ENCODE measurements at regions not wholly inside any gene's neighbourhood (a gene's known extent, or its start where the extent isn't known, plus 50 kb on each side); places are given as distances from the start of the nearest gene placed in this dataset.
A peak's percentile ranks its signal among the peaks of the same experiment; 100 is the strongest.

GRCh38 chr1:213326281-213327016 is 275.4 kb downstream of the RPS6KC1 start:
- peaks cover 40 to 44% of the 10 kb centered on the region in 2 donors for H3K4me1 ChIP-seq (ENCODE audit: control insufficient read depth in 1 of 2, insufficient read depth in 2 of 2, low read length in 2 of 2)
- peak overlapping the region; percentile 44 for H2AFZ ChIP-seq (ENCODE audit: insufficient read depth, low read depth, low read length, poor library complexity, severe bottlenecking)
- H3K9ac ChIP-seq (ENCODE audit: insufficient read depth, low read length, poor library complexity, severe bottlenecking), result no peak overlapping the region
- H3K4me2 ChIP-seq (replicated peaks; ENCODE audit: extremely low read depth, low read length, poor library complexity, severe bottlenecking), result peak overlapping the region; percentile 57
- DNase-seq, result peak; percentile 9 to 39 (median 21)
- no peaks in the 10 kb centered on the region for H3K36me3 ChIP-seq (replicated peaks in 1 of 2; ENCODE audit: control insufficient read depth in 1 of 2, insufficient read depth in 2 of 2, low read length in 2 of 2)
- Mint-ChIP-seq H3K9me3 (peaks cover 0 to 12% (median 1%) of the 10 kb centered on the region in 7 donors), H3K4me3 (peak overlapping the region in 1 of 2 donors; percentile 79), H3K36me3 (no peaks in the 10 kb centered on the region), H3K27ac (peak overlapping the region in 6 of 7 donors; percentile 55 to 96 (median 82)), H3K27me3 (ENCODE audit: low read depth in 3 of 3) (peaks cover 0 to 4% (median 0%) of the 10 kb centered on the region in 3 donors), H3K4me1 (peaks cover 42% of the 10 kb centered on the region)
- no peaks in the 10 kb centered on the region for H4K20me1 ChIP-seq (ENCODE audit: insufficient read depth, low read length)
- H3K4me3 ChIP-seq (replicated peaks in 1 of 3; ENCODE audit: low read depth in 2 of 3, low read length in 3 of 3), result peak overlapping the region in 1 of 3 experiments; percentile 46
- intact Hi-C loops (cut with micrococcal nuclease), result no loop called here
- peak overlapping the region; percentile 43 to 66 for H3K27ac ChIP-seq (ENCODE audit: low read depth in 1 of 2, low read length in 2 of 2)
- H3K27me3 ChIP-seq (ENCODE audit: control insufficient read depth in 2 of 2, insufficient read depth in 2 of 2, low read length in 2 of 2), result no peaks in the 10 kb centered on the region
- no peaks in the 10 kb centered on the region for H3K79me2 ChIP-seq (ENCODE audit: insufficient read depth, low read length)
- no peak for TF ChIP-seq CTCF (IDR thresholded peaks at IDR 0.05)
- WGBS (ENCODE audit: insufficient coverage), result 100% methylated on average over 2 of the region's 2 CpGs
- peaks cover 0 to 7% of the 10 kb centered on the region in 2 donors for H3K9me3 ChIP-seq (replicated peaks in 1 of 2; ENCODE audit: control insufficient read depth in 1 of 2, insufficient read depth in 1 of 2, low read length in 2 of 2)

DNA sequence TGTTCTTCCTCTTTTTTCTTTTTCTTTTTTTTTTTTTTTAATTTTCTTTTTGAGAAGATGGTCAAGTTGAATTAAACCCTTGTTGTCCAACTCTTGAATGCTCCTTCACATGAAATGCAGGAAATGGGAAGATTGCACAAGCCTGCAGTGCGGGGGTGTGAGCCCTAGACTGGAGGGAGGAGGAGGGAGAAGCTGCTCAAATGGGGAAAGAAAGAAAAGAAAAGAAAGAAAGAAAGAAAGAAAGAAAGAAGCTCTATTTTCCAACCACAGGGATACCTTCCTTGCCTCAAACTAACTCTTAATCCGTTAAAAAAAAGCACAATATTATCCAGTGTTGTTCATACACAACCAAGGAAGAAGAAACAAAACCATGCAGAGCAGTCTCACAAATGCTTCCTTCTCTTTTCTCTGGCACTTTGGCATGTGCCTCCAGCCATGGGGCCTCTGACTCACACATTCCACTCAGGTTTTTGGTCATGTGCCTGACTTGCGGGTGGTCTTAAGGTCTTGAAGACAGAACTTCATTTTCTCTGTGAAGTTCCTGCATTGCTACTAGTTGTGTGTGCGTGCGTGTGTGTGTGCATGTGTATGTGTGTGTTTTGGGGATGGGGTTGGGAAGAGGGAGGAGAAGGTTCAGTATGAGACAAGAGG is 276.1 kb downstream of the RPS6KC1 start:
- no peaks in the 10 kb centered on the region for H3K79me2 ChIP-seq (ENCODE audit: insufficient read depth, low read length)
- no peaks in the 10 kb centered on the region for H3K36me3 Mint-ChIP-seq
- intact Hi-C loops (cut with micrococcal nuclease), result no loop called here
- H3K4me2 ChIP-seq (replicated peaks; ENCODE audit: extremely low read depth, low read length, poor library complexity, severe bottlenecking), result peak overlapping the region; percentile 57
- H3K4me1 ChIP-seq (ENCODE audit: control insufficient read depth in 1 of 2, insufficient read depth in 2 of 2, low read length in 2 of 2), result peaks cover 40 to 46% of the 10 kb centered on the region in 2 donors
- peaks cover 0 to 7% of the 10 kb centered on the region in 2 donors for H3K9me3 ChIP-seq (replicated peaks in 1 of 2; ENCODE audit: control insufficient read depth in 1 of 2, insufficient read depth in 1 of 2, low read length in 2 of 2)
- peak; percentile 38 to 71 (median 52) for DNase-seq
- no peaks in the 10 kb centered on the region for H3K36me3 ChIP-seq (replicated peaks in 1 of 2; ENCODE audit: control insufficient read depth in 1 of 2, insufficient read depth in 2 of 2, low read length in 2 of 2)
- peaks cover 46% of the 10 kb centered on the region for H3K4me1 Mint-ChIP-seq
- peak overlapping the region; percentile 44 for H2AFZ ChIP-seq (ENCODE audit: insufficient read depth, low read depth, low read length, poor library complexity, severe bottlenecking)
- H3K27ac ChIP-seq (ENCODE audit: low read depth in 1 of 2, low read length in 2 of 2), result peak overlapping the region; percentile 43 to 66
- peak overlapping the region; percentile 55 to 96 (median 85) for H3K27ac Mint-ChIP-seq
- H3K4me3 Mint-ChIP-seq, result peak overlapping the region; percentile 21 to 79
- WGBS (ENCODE audit: insufficient coverage), result 14% methylated on average over 4 of the region's 5 CpGs
- no peaks in the 10 kb centered on the region for H4K20me1 ChIP-seq (ENCODE audit: insufficient read depth, low read length)
- no peak for TF ChIP-seq CTCF (IDR thresholded peaks at IDR 0.05)
- H3K27me3 Mint-ChIP-seq (ENCODE audit: low read depth in 3 of 3), result peaks cover 0 to 4% (median 0%) of the 10 kb centered on the region in 3 donors
- H3K4me3 ChIP-seq (replicated peaks in 1 of 3; ENCODE audit: low read depth in 2 of 3, low read length in 3 of 3), result peak overlapping the region in 1 of 3 experiments; percentile 46
- H3K27me3 ChIP-seq (ENCODE audit: control insufficient read depth in 2 of 2, insufficient read depth in 2 of 2, low read length in 2 of 2), result no peaks in the 10 kb centered on the region
- peaks cover 0 to 11% (median 0%) of the 10 kb centered on the region in 7 donors for H3K9me3 Mint-ChIP-seq
- H3K9ac ChIP-seq (ENCODE audit: insufficient read depth, low read length, poor library complexity, severe bottlenecking), result no peak overlapping the region
